Retina (tissue), 1 donor: ENCODE measurements at regions not wholly inside any gene's neighbourhood (a gene's known extent, or its start where the extent isn't known, plus 50 kb on each side); places are given as distances from the start of the nearest gene placed in this dataset.
A peak's percentile ranks its signal among the peaks of the same experiment; 100 is the strongest.

Source experiments
- DNase-seq: peaks from one replicate; pipeline ENCODE4 v3.0.0-alpha.2; 2016

- DNase-seq = no peak
Measured at GRCh38 chr9:119050281-119050680, 319.0 kb downstream of the BRINP1 start.

DNA sequence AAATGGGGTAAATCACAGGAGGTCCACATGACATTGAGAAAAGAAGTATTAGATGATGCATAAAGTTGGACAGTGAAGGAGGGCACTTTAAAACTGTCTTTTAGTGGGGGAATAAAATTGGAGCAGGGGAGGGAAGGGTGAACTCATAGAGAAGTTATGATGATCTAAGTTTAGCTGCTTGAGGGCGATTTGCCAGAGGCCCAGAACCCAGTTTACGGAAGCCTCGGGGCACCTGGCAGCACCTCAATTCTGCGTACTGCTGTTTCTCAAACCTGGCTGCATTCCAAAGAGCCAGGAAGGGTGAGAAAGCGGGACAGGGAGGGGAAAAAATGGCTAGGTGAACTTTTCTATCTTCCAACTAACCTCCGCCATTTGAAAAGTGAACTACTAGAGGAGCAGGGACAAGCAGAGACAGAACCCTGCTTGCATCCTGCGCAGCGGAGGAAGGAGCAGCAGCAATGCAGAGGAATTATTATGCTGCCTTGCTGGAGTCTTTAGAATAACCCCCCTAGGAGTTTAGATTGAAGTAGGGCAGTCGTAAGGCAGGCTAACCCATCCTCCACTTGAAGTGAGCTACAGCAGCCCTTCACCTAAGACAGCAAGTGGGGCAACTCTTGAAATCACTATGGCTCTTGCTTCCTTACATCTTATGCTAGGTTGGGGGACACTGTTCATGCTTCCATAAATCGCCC lies 316.8 kb downstream of the BRINP1 start:
- DNase-seq = no peak

- no peak for DNase-seq
Measured at GRCh38 chr9:119053070-119053469, 316.2 kb downstream of the BRINP1 start.

GRCh38 chr9:119060629-119061385 lies 308.4 kb downstream of the BRINP1 start:
- no peak for DNase-seq

DNA sequence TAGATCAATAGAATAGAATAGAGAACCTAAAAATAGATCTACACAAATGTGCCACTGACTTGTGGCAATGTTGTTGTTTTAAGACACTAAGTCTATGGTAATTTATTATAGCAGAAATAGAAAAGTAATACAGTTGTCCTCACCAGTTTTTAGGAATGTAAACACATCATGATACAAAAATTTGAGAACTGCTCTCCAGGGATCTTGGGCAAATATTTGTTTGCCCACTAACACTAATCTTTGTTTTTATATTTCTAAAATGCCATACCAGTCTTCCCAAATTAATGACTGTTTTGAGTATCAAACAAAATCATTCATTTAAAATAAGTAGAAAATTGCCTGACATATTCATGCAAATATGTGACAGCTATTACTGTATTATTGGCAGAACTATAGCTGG lies 297.6 kb downstream of the BRINP1 start:
- DNase-seq = no peak

DNA sequence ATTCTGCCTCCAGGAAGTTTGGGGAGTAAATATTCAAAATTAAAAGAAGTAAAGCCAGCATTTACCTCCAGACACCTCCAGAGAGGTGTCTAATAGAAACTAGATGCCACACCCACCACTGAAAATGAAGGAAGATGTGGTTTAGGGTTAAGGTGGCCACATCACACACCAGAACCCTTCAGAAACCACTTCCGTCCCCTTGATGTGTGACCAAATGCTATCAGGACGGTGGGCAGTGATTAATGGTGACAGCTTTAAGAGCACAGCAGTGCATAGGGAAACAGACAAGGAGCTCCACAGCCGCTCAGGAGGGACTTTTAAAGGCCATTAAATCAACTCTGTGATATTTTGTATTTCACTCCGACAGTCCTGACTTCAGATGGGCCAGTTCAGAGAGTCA lies 295.2 kb downstream of the BRINP1 start:
- DNase-seq = peak; percentile 11

DNA sequence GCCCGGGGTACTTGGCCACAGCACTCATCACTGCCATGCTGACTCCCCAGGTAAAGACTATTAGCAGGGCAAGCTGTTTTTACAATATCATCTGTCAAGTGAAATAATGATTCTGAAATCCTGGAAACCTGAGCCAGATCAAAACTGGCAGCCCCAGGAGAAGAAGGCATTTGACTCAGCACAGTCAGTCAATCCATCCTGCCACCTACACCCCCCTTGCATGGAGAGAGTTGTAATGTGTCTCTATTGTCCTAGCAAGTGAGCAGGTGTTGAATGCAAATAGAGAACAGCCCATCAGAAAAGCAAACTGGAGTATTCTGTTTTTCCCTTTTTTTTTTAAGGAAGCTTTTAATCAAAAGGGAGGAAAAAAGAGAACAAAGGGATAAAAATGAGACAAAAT lies 291.2 kb downstream of the BRINP1 start:
- no peak for DNase-seq

DNA sequence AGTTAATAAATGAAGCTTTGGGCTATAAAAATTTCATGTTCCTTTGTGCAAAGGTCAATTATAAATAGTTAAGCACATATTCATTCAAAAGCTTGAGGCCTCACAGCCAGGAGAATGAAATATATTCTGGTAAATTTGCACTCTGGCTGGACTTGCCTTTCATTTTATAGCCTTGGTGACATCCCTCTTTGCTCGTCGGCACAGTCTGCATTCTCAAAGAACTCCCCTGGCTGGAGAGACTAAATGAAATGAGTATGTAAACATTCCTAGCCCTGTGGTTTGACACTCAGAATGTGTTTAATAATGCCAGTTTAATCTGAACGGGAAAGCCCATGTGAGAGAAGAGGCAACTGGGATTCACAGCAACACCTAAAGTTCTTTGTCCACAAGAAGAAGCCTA lies 285.6 kb downstream of the BRINP1 start:
- no peak for DNase-seq

DNA sequence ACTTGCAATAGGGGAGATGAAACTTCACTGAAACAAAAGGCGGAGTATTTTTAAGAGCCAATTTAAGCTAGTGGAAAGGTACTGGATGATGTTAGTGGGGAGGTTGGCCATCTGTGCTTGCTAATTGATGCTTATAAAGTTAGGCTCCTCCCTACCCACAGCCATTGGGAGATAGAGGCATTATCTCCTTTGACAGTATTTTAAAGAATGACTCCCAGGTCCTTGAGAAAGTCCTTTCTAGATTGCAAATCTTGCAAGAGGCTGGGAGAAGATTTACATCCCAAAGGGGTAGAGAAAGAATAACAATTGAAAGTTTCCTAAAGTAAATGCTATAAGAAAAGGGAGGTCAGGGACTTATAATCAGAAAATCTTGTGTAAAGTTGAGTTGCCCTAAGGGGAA lies 282.6 kb downstream of the BRINP1 start:
- DNase-seq = no peak

GRCh38 chr9:119088002-119088547 lies 281.2 kb downstream of the BRINP1 start:
- no peak for DNase-seq

DNA sequence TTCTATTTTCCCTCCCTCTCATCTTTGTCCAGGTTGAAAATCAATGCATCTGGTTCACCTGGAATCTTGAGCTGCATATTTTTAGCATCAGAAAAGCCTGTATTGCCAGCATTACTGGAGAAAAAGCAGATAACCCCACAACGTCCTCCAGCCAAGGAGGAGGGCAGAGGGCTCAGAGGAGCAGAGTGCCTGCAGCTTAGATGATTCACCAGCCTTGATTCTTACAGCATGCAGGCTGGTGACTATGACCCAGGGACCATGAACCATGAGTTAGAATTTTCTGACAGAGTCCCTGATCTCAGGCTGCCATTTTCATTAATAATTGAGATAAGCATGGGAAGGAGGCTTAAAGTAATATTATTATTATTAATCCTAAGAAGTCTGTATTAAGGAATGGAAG lies 278.2 kb downstream of the BRINP1 start:
- no peak for DNase-seq

- no peak for DNase-seq
Measured at GRCh38 chr9:119092125-119092524, 277.1 kb downstream of the BRINP1 start.

GRCh38 chr9:119094086-119094485 lies 275.1 kb downstream of the BRINP1 start:
- DNase-seq = no peak

- DNase-seq = no peak
Measured at GRCh38 chr9:119095072-119095471, 274.2 kb downstream of the BRINP1 start.

- DNase-seq = no peak
Measured at GRCh38 chr9:119101048-119101447, 268.2 kb downstream of the BRINP1 start.

- DNase-seq = no peak
Measured at GRCh38 chr9:119114681-119115080, 254.6 kb downstream of the BRINP1 start.
